ENCODE measurements at regions not wholly inside any gene's neighbourhood (a gene's known extent, or its start where the extent isn't known, plus 50 kb on each side); places are given as distances from the start of the nearest gene placed in this dataset.

GRCh38 chr16:63008688-63009087 is 972.5 kb upstream of the CDH8 start:
- Histone ChIP-seq H2BK20ac (ENCODE audit: low read depth, low read length, poor library complexity, severe bottlenecking) (no peak overlapping the region), H2BK15ac (ENCODE audit: low read depth, low read length) (no peak overlapping the region), H3K4ac (ENCODE audit: low read depth, low read length) (no peak overlapping the region), H3K9me3 (ENCODE audit: control insufficient read depth, low read depth, low read length) (peaks cover 7% of the 10 kb centered on the region), H2BK12ac (ENCODE audit: insufficient read length, low read depth, low read length) (no peak overlapping the region), H2AFZ (ENCODE audit: low read length) (no peak overlapping the region), H3K27ac (ENCODE audit: insufficient read length, low read depth, low read length) (no peak overlapping the region), H4K20me1 (ENCODE audit: control insufficient read depth, insufficient read depth, insufficient read length) (no peaks in the 10 kb centered on the region), H4K91ac (ENCODE audit: insufficient read length, low read depth, low read length) (no peak overlapping the region), H3K79me2 (ENCODE audit: insufficient read depth, low read length) (no peaks in the 10 kb centered on the region), H3K4me2 (ENCODE audit: insufficient read depth, insufficient read length, low read length) (no peak overlapping the region), H3K18ac (ENCODE audit: insufficient read length, low read depth, low read length) (no peak overlapping the region), H4K8ac (replicated peaks; ENCODE audit: insufficient read length, low read depth, low read length) (no peak overlapping the region), H4K5ac (ENCODE audit: insufficient read length, low read depth, low read length) (no peak overlapping the region), H2AK5ac (ENCODE audit: insufficient read length, low read length) (no peak overlapping the region), H2BK120ac (ENCODE audit: low read depth, low read length, poor library complexity, severe bottlenecking) (no peak overlapping the region), H3K23me2 (ENCODE audit: insufficient read length, low read depth, low read length, poor library complexity, severe bottlenecking) (no peaks in the 10 kb centered on the region), H3K79me1 (ENCODE audit: insufficient read depth, low read depth, low read length, poor library complexity, severe bottlenecking) (no peaks in the 10 kb centered on the region), H3K23ac (ENCODE audit: insufficient read length, low read depth, low read length) (no peak overlapping the region), H3K56ac (ENCODE audit: insufficient read length, low read depth, low read length) (no peak overlapping the region), H3K9ac (ENCODE audit: extremely low read depth, insufficient read length, low read length) (no peak overlapping the region), H3K14ac (ENCODE audit: insufficient read depth, low read length) (no peak overlapping the region), H2BK5ac (ENCODE audit: insufficient read length, low read length) (no peak overlapping the region), H3T11ph (ENCODE audit: low read length) (no peak overlapping the region), H3K27me3 (ENCODE audit: insufficient read depth, low read length) (no peaks in the 10 kb centered on the region), H3K4me1 (ENCODE audit: insufficient read depth, low read length) (no peaks in the 10 kb centered on the region)
- peaks cover 7 to 10% of the 10 kb centered on the region in 2 experiments; a peak in 4 of 5 replicates for H3K9me3 Mint-ChIP-seq
- H3K36me3 Mint-ChIP-seq (ENCODE audit: insufficient read depth in 1 of 3, low read depth in 3 of 3) = peaks cover 3 to 11% (median 3%) of the 10 kb centered on the region in 3 experiments; a peak in 5 of 7 replicates
- TF ChIP-seq, protein P1, sequence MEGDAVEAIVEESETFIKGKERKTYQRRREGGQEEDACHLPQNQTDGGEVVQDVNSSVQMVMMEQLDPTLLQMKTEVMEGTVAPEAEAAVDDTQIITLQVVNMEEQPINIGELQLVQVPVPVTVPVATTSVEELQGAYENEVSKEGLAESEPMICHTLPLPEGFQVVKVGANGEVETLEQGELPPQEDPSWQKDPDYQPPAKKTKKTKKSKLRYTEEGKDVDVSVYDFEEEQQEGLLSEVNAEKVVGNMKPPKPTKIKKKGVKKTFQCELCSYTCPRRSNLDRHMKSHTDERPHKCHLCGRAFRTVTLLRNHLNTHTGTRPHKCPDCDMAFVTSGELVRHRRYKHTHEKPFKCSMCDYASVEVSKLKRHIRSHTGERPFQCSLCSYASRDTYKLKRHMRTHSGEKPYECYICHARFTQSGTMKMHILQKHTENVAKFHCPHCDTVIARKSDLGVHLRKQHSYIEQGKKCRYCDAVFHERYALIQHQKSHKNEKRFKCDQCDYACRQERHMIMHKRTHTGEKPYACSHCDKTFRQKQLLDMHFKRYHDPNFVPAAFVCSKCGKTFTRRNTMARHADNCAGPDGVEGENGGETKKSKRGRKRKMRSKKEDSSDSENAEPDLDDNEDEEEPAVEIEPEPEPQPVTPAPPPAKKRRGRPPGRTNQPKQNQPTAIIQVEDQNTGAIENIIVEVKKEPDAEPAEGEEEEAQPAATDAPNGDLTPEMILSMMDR (conservative IDR thresholded peaks at IDR 0.05) = no peak
- DNase-seq = no peak
- no peaks in the 10 kb centered on the region for H3K27me3 Mint-ChIP-seq (ENCODE audit: low read depth)
- no peaks in the 10 kb centered on the region for H3K4me1 Mint-ChIP-seq
- H3K27ac Mint-ChIP-seq = no peak overlapping the region
- no peak overlapping the region for H3K4me3 Mint-ChIP-seq

Measured in H9 (cell line).